C4-2B (cell line): ENCODE measurements at regions not wholly inside any gene's neighbourhood (a gene's known extent, or its start where the extent isn't known, plus 50 kb on each side); places are given as distances from the start of the nearest gene placed in this dataset.

Experiments used
- H3K27ac ChIP-seq: fragments of 450-650 bp; 2 replicates; pipeline ENCODE4 v1.5.1; 2017
- ZFX ChIP-seq: fragments of 450-650 bp; IDR thresholded peaks from 2 replicates; pipeline ENCODE4 v1.6.1; 2017
- TF ChIP-seq, protein P1 (sequence below): fragments of 450-650 bp; conservative IDR thresholded peaks from 2 replicates; pipeline ENCODE4 v1.5.1; 2017; ENCODE audit warnings: mild to moderate bottlenecking

DNA sequence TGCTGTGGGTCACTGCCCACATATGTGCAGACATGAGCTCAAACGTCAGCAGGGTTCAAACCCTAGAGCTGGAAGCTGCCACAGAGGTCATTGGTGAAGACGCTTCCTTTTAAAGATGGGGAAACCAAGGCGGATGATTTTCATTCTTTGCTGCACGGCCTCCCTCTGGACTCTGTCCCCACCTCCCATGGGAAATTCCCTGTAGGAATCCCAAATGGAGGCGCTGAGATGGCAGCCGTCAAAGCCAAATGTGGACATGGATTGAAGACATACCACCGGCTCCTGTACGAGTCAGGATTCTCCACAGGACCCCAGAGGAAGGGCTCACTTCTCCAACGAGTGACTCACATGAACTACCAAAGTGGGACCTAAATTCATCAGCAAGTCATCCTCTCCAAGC is 286.4 kb downstream of the CRLF2 start:
- no peak for TF ChIP-seq ZFX
- TF ChIP-seq, protein P1, sequence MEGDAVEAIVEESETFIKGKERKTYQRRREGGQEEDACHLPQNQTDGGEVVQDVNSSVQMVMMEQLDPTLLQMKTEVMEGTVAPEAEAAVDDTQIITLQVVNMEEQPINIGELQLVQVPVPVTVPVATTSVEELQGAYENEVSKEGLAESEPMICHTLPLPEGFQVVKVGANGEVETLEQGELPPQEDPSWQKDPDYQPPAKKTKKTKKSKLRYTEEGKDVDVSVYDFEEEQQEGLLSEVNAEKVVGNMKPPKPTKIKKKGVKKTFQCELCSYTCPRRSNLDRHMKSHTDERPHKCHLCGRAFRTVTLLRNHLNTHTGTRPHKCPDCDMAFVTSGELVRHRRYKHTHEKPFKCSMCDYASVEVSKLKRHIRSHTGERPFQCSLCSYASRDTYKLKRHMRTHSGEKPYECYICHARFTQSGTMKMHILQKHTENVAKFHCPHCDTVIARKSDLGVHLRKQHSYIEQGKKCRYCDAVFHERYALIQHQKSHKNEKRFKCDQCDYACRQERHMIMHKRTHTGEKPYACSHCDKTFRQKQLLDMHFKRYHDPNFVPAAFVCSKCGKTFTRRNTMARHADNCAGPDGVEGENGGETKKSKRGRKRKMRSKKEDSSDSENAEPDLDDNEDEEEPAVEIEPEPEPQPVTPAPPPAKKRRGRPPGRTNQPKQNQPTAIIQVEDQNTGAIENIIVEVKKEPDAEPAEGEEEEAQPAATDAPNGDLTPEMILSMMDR: no peak
- no peak overlapping the region for H3K27ac ChIP-seq

DNA sequence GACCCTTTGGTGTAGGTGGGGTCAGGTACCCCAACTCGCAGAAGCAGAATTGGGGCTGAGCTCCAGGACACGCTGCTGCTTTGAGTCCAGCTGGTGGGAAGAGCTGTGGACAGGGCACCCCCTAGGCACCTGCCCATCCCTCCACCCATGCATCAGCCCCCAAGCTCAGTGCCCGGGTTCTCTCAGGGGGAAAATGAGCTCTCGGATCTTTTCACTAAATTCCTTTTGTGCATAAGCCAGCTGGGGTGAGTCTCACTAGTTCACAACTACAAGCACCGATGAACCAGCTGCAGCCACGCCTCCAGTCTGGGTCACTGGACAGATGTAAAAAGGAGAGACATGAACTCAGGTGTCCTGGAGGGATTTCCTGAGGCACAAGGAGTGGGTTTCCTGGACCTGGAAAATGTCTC is 286.8 kb downstream of the CRLF2 start:
- H3K27ac ChIP-seq: no peak overlapping the region
- no peak for TF ChIP-seq ZFX
- TF ChIP-seq, protein P1: no peak

DNA sequence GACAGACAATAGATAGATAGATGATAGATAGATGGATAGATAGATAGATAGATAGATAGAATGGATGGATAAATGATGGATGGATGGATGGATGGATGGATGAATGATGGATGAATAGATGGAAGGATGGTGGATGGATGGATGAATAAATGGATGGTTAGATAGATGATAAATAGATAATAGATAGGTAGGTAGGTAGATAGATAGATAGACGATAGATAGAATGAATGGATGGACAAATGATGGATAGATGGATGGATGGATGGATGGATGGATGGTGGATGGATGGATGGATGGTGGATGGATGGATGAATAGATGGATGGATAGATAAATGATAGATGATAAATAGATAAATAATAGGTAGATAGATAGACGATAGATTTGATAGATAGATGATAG is 287.4 kb downstream of the CRLF2 start:
- H3K27ac ChIP-seq: no peak overlapping the region
- no peak for TF ChIP-seq ZFX
- TF ChIP-seq, protein P1: no peak

DNA sequence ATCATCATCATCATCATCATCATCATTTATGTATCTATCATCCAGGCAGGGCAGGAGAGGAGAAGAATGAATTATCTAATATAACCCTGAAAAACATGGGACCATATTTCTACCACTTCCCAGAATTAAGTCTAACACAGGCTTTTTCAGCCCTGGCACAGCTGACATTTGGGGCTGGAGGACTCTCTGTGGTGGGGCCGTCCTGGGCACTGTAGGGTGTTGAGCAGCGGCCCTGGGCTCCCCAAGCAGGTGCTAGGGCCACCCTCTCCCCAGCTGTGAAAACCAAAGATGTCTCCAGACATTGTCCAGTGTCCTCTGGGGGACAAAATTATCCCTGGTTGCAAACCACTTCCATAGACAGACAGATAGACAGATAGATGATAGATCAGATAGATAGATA is 288.4 kb downstream of the CRLF2 start:
- TF ChIP-seq, protein P1: no peak
- TF ChIP-seq ZFX: no peak
- H3K27ac ChIP-seq: no peak overlapping the region

DNA sequence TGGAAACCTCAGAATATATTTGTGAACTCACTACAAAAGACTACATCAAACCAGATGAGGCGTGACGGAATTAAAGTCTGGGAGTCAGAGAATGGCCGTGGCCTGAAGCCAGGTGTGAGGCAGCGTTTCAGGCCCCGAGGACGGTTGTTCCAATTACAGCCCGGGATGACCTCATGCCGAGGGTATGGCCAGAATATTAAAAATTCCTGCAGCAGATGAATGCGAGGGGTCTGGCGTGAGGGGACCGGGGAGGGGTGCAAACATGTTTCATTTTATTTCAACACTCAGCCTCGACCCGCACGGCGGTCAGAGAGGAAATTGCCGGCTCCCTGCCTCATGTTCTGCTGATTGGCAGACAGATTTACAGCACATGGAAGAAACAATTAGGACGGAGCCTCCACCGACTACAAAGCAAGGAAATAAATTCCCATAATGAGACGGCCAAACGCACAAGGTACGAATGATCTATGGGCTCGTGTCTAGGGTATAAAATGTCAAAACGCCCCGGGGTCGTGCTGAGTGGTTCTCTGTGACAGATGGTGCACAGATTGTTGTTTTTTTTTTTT is 289.7 kb downstream of the SHOX start:
- no peak overlapping the region for H3K27ac ChIP-seq
- no peak for TF ChIP-seq ZFX
- TF ChIP-seq, protein P1: no peak

DNA sequence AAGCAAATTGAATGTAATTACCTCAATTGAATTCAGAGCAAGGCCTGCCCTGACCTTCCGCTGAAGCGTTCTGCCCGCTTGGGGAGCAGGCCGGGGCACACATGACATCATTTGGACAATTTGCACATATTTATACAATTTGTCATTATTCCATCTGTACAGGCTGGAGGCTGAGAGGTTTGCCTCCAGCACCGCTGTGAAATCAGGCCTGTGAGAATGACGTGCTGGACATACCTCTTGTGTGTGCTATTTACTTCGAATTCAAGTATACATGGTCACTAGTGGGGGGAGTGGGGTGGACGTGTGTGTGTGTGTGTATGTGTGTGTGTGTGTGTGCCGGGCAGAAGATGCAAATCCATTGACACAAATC is 285.6 kb downstream of the SHOX start:
- TF ChIP-seq, protein P1: no peak
- TF ChIP-seq ZFX: no peak
- H3K27ac ChIP-seq: no peak overlapping the region

DNA sequence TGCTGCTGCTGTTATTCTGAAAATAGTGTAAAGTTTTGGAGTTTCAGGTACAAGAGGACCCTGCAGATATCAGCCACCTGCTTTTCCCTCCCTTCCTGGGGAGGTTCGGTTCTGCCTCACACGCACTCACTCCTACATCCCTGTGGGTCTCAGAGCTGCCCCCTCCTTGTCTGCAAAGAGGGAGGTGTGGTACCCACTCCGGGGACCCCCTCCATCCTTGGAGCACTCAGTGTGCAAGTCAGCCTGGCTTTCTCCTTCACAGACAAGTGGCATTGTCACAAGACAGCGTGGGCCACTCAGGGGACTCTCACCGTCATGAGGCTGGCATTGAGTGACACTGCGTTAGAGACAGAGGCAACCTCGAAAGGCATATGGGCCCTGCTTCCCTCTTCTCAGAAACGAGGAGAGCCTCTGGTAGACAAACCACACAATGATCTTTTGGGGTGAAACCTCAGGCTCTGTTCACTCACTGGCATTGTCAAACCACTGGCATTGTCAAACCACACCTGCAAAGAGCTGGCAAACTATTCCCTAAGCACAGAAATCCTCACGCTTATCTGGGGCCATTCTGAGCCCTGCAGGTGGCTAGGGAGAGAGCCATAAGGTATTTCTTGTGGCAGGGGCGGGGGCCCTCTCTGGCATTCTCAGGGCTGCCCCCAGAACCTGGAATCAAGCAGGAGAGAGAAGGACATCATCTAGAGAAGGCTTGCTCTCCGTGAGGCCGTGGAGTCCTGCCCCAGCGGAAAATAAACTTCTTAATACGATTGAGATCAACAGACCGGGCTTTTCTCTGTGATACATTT is 285.0 kb downstream of the SHOX start:
- no peak overlapping the region for H3K27ac ChIP-seq
- no peak for TF ChIP-seq ZFX
- TF ChIP-seq, protein P1: no peak
